CMK (cell line): ENCODE measurements at regions not wholly inside any gene's neighbourhood (a gene's known extent, or its start where the extent isn't known, plus 50 kb on each side); places are given as distances from the start of the nearest gene placed in this dataset.

Experiments used
- DNase-seq: peaks from one replicate; pipeline ENCODE4 v3.0.0-alpha.2; 2010; ENCODE audit warnings: low read depth

DNA sequence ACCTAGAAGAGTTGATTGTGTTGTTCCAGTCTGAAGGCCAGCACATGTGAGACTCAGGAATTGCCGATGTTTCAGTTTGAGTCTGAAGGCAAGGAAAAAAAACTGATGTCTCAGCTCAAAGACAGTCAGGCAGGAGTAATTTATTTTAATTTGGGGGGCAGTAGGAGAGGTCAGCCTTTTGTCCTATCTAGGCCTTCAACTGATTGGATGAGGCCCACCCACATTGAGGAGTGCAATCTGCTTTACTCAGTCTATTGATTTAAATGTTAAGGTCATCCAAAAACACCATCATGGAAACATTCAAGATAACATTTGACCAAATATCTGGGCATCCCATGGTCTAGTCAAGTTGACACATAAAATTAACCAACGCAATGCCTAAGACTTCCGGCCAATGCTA, 288.9 kb downstream of the CDK5RAP2 start:
- no peak for DNase-seq

DNA sequence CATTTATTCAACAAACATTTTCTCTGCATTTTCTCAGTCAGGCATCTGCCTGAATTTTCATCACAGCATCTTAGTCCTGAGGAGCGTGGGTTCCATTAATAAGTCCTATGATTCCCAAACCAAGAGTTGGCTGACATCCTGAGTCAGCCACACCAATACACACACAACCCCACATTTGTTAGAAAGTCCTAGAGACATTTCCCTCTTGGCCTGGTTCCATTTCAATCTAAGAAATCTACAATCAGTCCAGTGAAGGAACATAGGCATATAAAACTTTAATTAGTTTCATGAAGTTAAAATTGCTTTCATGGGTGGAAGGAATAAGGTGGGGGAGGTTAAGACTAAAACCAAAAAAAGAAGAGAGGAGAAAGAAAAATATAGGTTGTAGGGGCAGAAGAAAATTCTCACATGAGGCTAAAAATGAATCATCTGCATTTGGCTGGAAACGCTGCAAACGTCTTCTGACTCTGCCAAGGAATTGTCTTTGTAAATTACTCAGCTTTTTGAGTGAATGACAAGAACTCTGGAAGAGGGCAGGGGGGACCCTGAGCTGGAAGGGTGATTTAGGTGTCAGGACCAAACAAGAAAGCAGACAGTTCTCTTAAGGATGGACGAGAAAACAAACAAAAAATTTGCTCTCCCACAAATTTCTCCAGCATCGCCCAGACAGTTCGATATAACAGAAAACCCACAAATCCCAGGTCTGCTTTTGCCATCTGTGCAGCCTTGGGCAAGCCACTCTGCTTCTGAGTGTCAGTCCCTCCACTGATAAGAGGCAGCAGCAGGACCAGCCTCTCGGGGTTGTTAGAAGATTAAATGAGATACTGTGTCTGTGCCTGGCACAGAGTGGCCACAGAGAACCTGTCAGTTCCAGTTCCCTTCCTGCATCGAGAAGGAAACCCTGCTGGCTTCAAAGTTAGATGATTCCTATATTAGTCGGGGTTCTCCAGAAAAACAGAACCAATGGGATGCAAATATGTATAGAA, 289.7 kb downstream of the CDK5RAP2 start:
- DNase-seq, result no peak

DNA sequence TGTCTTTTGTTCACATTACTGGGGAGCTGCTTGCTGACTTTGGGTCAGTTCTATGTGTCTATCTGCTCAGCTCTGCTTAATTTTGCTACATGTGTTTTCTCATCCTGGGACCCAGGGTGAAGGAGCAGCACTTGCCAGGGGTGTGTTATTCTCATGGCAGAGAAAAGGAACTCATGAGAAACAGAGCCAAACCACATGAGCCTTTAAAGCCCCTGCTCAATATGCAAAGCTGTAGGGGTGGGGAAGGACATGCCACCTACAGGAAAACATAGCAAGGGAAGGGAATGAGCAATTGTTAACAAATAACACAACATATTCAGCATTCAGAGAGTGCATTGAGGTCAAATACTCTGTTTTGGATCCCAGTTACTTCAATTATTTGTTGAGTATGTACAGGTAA, 290.9 kb downstream of the CDK5RAP2 start:
- no peak for DNase-seq

DNA sequence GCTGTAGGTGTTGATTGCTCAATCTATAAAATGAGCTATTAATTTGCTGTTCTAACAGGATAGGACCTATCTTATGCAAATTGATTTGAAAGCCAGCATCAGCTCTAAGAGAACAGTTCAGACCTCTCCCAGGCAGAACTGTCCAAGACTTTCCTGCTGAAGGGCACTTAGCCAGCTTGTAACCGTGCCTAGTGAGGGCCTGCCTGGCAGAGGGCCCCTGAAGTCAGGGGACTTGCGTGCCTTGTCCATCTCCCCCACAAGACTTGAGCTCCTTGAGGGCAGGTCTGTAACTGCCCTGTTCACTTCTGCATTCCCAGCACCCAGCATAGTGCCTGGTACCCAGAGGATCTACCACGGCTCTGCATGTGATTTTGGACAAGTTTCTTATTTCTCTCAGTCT, 293.4 kb downstream of the CDK5RAP2 start:
- no peak for DNase-seq

DNA sequence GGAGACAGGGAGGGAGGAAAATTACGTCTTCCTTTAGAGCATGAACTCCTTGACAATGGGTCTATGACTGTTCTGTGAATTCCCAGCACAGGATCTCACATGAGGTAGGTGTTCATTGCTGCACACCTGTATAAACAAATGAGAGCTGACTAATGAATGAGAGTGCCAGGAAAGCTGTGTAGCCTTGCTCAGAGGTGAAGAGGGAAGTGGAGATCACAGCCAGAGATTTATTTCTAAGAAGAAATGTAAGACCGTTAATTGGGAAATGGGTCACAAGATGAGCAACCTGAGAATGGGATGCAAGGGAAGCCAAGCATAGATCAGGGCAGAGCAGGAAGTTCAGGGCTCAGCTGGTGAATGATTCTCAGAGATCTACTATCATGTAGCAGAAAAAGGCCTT, 295.1 kb downstream of the CDK5RAP2 start:
- DNase-seq, result no peak

DNA sequence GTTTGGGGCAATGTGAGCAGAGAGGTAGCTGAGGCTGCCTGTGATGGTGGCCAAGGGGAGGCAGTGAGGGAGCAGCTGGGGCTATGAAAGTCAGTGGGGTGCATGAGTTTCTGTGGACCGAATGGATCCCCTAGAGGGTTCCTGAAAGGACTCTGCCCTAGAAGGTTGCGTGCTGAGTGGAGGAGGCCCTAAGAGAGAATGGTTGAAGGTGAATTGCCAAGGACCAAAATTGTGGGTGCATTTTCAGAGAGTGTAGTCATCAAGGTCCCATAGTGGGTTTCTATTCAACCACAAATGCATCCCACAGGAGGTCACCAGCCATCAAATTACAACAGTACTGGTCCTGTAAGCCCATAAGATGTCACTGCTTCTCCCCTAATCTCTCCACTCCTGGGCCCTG, 298.3 kb downstream of the CDK5RAP2 start:
- DNase-seq, result no peak

DNA sequence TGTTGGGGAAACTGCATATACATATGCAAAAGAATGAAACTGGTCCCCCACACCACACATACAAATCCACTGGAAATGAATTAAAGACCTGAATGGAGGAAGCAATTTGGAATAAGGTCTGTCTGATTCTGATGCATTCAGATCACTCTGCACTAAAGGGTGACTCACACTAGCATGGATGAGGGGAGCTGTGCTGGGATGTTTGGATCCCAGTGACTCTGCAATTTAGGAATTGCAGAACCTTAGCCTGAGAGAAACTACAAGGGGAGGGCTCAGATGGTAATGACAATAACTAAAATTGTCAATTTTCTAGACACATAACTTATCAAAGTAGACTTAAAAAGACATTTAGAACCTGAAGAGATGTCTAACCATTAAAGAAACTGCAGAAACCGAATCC, 312.0 kb downstream of the CDK5RAP2 start:
- DNase-seq, result no peak

DNA sequence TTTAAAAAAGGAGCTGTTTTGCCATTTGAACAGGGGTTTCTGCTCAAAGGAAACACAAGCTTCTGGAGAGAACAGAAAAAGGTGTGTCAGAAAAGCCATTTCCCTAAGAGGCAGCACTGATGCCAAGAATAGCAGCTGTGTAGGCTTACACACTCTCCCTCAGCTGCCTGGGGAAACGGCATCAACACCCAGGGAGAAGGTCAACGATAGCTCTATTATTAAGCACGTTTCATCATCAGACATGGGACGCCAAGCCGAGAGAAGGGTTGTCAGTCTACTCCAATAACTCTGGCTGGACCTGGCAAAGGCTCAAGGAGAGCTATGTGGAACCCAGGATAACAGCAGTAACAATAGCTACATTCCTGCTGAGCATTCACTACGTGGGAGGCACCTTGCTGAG, 314.2 kb downstream of the CDK5RAP2 start:
- no peak for DNase-seq

DNA sequence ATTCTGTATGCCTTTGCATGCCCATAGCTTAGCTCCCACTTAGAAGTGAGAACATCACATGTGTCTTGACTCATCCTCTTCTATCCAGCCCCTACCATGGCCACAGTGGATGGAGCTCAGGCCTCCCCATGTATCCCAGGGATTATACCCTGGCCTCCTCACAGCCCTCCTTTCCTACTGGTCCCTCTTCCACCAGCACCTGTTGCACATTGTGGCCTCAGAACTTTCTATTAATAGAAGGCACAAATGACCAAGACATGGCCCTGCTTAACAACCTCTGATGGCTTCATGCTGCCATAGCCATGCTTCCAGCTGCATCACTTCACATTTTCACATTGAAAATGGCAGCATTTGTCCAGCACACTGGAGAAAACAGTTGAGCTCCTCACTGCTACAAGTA, 315.4 kb downstream of the CDK5RAP2 start:
- DNase-seq, result no peak

DNA sequence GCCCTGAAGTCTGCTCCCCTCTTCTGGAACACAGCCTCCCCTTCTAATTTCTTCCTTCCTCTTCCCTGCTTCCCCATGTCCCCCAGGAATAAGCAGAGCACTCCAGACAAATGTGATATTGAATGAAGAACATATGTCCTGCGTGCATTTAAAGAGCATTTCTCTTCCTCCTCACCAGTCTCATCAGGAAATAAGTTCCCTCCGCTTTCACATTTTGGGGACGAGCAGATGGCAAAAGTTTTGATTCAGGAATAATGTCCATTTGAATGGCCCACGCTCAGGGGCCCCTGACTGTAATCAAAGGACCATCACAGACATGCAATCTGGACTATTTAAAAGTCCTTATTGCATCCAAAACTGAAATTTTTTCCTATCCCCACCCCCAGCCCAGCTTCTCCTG, 316.1 kb downstream of the CDK5RAP2 start:
- no peak for DNase-seq

DNA sequence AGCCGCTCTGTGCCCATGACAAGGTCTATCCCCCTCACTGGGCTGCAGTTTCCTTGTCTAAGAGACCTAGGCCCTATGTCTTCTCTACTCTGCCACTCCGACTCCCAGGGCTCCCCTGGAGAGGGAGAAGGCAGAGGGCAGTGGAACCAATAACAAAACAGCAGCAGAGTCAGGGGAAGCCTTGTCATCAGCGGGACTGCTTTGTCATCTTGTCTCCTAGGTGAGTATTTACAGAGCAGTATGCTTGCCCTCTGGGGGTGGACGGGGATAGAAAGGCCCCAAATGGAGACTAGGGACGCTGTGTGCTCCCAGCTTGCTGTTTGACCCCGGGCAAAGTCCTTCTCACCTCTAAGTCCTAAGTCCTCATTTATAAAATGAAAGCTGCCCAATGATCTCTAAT, 318.5 kb downstream of the CDK5RAP2 start:
- DNase-seq, result no peak

DNA sequence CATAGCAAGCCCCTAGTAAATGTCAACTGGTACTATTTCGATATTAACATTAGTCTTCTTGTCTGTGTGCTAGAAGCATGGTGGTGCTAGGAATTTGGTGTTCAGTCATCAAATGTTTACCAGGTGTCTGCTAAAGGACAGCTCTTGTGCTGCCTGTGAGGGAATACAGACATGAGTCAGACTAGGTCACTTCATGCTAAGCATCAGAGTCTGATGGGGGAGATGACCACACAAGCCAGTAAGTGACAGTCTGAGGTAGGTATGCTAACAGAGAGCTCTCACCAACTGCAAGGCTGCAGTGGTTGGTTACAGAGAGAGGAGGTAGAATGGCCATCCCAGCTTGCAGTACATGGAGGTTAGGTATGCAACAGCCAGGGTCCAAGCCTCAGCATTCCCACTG, 320.9 kb downstream of the CDK5RAP2 start:
- DNase-seq, result no peak

DNA sequence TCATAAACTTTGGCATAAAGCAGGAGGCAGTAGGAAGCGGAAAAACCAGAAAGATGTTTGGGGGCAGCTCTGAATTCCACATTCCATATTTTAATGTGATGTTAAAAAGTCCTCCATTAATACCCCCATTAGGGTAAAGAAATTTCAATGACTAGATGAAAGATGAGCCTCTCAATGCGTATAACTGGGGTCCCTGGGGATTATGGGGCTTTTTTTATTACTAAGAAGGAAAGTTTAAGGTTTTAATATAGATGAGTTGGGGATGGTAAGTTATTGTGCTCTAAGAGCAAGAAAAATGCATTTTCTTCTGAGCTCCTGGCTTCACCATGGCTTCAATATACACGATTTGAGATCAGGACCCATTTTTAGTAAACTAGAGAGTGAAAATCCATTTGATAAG, 321.9 kb downstream of the CDK5RAP2 start:
- DNase-seq, result no peak

DNA sequence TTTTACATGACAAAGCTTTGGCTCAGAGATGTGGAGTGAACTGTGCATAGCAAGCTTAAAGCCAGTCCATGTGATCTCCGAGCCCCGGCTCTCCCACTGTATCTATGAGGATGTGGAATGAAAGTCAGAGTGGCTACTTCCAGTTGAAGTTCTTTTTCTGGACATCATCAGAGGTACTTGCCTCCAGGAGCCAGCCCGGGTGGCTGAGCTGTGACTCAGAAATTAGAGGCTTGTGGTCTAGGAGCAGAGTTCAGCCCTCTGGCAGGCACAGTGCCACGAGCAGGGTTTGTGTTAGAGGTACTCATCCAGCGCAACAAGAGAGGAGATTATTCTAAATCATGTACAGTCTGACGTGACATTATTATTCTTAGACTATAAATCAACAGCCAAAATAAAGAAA, 322.5 kb downstream of the CDK5RAP2 start:
- no peak for DNase-seq

DNA sequence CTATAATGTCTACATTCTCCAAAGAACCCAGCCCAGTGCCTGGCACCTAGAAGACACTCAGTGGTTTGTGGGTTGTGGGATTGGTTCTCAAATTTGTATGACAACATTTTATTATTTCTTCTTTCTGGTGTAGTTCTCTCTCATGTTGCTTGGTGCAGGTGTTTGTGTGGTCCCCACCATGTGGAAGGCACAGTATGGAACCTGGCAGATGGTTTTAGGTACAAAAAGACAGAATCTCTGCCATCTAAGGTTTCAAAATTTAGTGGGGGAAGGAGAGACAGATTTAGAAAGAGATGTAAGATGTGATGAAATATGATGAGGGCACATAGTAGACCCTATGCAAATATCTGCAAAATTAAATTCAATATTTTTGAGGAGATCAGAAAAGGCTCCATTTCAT, 323.8 kb downstream of the CDK5RAP2 start:
- DNase-seq, result no peak

DNA sequence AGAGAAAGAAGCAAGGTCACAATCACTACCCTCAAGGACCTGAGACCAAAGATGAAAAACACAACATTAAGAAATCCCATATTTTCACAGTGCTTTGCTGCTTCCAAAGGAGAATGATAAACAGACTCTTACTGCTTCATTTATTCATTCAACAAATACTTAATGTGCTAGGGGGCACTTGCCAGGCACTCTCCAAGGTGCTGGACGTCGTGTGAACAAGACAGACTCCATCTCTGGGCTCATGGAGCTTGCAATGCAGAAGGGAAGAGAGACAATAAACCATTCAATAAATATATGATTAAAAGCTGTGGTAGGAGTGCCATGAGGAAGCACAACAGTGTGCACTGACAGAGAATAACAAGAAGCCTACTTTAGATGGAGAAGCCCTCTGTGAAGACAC, 327.7 kb downstream of the CDK5RAP2 start:
- no peak for DNase-seq

DNA sequence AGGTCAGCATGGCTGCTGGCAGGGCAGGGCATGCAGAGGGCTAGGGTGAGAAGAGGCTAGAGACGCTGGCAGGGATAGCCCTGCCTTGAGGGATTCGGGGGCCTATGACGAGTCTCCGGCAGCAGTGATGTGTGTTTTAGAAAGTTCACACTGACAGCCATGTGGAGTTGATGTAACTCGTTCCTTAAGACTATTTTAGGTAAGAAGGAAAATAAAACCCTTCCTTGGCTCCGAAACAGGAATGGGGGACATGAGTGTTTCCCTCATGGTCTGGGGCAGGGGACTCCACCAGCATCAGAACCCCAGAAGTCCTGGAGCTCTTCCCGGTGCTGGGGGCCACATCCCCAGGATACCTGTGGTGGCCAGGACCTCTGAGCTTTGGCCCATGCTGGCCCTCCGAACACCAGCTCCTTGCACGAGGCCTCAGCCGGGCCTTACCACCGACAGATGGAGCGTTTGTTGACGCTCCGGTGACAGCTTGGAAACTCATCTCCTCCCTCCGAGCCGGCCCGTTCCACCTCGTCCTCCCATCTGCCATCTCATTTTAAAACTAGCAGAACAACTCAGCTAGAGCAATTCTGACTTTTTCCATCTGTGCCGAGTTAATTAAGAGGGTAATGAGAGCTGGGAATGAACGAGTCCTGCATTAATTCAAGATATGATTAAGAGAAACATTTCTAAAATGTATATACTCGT, 337.7 kb downstream of the CDK5RAP2 start:
- DNase-seq, result no peak

DNA sequence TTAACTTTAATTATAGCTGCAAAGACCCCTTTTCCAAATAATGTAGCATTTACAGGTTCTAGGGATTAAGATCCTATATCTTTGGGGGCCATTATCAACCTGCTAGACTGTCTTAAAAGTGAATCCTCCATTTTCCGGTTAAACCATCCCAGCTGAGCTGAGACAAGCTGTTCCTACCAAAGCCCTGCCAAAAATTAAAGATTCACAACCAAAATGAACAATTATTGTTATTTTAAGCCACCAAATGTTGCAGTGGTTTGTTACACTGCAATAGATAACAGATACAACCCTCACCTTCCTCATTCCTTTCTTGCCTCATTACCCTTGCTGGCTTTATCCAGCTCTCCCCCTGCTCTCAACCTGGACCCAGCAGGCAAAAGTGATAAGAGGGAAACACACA, 343.4 kb downstream of the CDK5RAP2 start:
- DNase-seq, result no peak

DNA sequence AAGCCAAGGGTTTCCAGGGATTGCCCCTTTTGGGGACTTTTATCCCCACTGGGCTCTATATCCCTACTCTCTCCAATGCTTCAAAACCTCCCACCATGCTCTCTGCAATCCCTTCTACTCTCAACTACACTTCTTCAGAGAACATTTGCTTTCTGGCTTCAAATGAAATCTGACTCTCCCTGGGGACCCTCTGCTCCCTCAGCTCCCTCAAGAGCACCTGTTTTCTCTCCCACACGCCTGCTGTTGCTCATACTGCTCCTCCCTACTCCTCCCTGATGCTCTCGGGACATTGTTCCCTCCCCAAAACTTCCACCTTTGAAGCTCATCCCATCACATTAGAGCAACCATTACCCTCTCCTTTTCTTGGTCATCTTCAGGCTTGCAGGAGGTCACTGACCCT, 344.9 kb downstream of the CDK5RAP2 start:
- DNase-seq, result no peak

DNA sequence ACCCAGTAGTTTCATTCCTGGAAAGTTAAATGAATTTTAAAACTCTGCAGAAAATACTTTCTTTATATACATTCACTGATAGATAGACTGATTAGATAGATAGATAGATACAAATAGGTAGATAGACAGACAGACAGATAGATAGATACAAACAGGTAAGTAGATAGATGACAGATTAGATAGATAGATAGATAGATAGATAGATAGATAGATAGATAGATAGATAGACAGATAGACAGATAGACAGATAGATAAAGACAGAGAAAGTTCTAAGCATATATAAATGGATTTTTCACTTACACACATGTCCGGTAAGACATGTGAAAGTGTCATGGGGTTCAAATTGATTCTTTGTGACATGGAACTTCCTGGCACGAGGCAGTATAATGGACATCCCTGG, 349.7 kb downstream of the CDK5RAP2 start:
- no peak for DNase-seq

DNA sequence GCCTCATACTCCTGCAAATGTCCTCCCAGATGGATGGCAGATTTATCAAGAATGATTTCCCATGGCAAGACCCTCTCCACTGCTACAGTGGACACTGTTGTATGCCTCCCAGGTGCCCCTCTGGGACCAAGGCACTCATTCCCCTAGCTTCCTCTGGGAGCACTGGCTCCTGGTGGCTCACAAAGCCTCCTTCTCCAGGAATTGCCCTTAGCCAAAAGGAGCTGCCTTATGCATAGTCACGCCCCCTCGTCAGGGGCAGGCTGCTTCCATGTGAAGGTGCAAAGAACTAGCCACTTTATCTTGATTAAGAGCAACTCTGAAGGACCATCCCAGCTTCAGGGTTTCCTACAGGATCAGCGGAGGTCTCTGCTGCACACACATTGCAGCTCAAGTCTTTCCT, 358.1 kb downstream of the CDK5RAP2 start:
- DNase-seq, result no peak

DNA sequence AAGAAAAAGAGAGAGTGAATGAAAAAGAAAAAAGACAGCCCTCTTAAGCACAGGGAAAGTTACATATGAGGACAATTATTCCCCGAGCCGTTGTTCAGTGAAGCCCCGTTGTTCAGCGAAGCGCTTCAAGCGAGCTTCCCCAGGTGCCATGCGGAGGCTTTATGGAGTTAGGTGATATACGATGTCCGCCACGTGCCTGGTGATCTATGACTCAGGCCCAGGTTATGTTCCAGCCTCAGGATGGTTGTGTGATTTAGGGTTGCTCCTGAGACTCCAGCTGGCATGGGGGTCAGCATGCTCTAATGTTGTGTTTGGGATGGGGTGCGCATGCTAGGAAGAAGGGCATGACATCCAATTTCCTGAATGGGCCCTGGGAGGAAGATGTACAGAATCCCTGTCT, 365.6 kb downstream of the CDK5RAP2 start:
- no peak for DNase-seq

DNA sequence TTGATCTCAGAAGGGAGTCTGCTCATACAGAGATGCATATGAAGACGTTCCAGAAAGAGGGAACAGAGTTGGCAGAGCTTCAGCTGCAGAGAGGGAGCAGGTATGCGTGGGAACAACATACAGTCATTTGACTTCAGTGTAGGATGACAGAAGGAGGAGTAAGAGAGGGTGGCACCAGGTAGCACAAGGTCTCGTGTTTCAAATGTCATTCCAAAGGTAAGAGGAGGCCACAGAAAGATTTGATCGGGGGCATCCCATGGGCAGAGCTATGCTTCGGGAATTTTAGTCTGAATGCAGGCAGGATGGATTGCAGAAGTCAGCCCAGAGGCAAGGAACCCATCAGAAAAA, 367.1 kb downstream of the CDK5RAP2 start:
- DNase-seq, result no peak
